A549 (cell line): ENCODE measurements at regions not wholly inside any gene's neighbourhood (a gene's known extent, or its start where the extent isn't known, plus 50 kb on each side); places are given as distances from the start of the nearest gene placed in this dataset.

Experiments
- CEBPB ChIP-seq, 2 experiments: fragments of >200 bp in 1 of 2; sonication (Bioruptor Twin) in 1 of 2; formaldehyde crosslinking in 1 of 2; IDR thresholded peaks; 2 replicates each; pipeline ENCODE4 v1.6.1; 2012 to 2016
- CTCF ChIP-seq: fragments of >200 bp; sonication (Bioruptor Twin); formaldehyde crosslinking; IDR thresholded peaks from 3 replicates; pipeline ENCODE4 v1.5.1; 2016
- EP300 ChIP-seq, 2 experiments: fragments of >200 bp; sonication (Bioruptor Twin); formaldehyde crosslinking; IDR thresholded peaks; 2 replicates in 1 of 2; 3 replicates in 1 of 2; pipeline ENCODE4 v1.6.1; 2016 to 2017
- HES2 ChIP-seq: fragments of >200 bp; sonication (Bioruptor Twin); formaldehyde crosslinking; IDR thresholded peaks from 2 replicates; pipeline ENCODE4 v1.6.1; 2016
- JUN ChIP-seq, 2 experiments: fragments of >200 bp; sonication (Bioruptor Twin); formaldehyde crosslinking; IDR thresholded peaks; 2 replicates in 1 of 2; 3 replicates in 1 of 2; pipeline ENCODE4 v1.6.1; 2016 to 2017
- KDM1A ChIP-seq: fragments of 200-600 bp; sonication (generic); IDR thresholded peaks from 2 replicates; pipeline ENCODE4 v1.6.1; 2016; ENCODE audit warnings: low read depth, mild to moderate bottlenecking
- MAFK ChIP-seq: fragments of 450-650 bp; IDR thresholded peaks from 2 replicates; pipeline ENCODE4 v1.6.1; 2014; ENCODE audit not compliant: partially characterized antibody
- PBX3 ChIP-seq: IDR thresholded peaks from 2 replicates; pipeline ENCODE4 v1.6.1; 2012
- POLR2AphosphoS2 ChIP-seq: conservative IDR thresholded peaks from 2 replicates; pipeline ENCODE4 v1.6.1; 2012; ENCODE audit warnings: low read length, improper control_type of control experiment, inconsistent platforms

GRCh38 chr10:81426722-81427121 is 448.3 kb upstream of the NRG3 start:
- no peak for TF ChIP-seq CTCF
- TF ChIP-seq HES2 = no peak
- TF ChIP-seq PBX3 = no peak
- no peak for TF ChIP-seq CEBPB (IDR thresholded peaks at IDR 0.05)
- no peak for TF ChIP-seq JUN (IDR thresholded peaks at IDR 0.05)
- TF ChIP-seq POLR2AphosphoS2 = no peak
- no peak for TF ChIP-seq EP300 (IDR thresholded peaks at IDR 0.05)
- no peak for TF ChIP-seq KDM1A
- TF ChIP-seq MAFK = no peak
